HG03565 (cell line): ENCODE measurements at regions not wholly inside any gene's neighbourhood (a gene's known extent, or its start where the extent isn't known, plus 50 kb on each side); places are given as distances from the start of the nearest gene placed in this dataset.
"Not testable (repeated sequence)": the region's sequence is repeated elsewhere in the genome, so short reads cannot be mapped to it uniquely, and the experiment has no call there.

ENCODE experiments used
- ATAC-seq: cut with Tn5 transposase; IDR thresholded peaks from one replicate; pipeline ENCODE4 v1.9.1; 2021; ENCODE audit warnings: mild to moderate bottlenecking, moderate library complexity; ENCODE audit not compliant: unreplicated experiment

- ATAC-seq, result no peak
These were observed 93.0 kb upstream of the GLI2 start for GRCh38 chr2:120642646-120643045.

GRCh38 chr2:120646994-120647393 lies 88.7 kb upstream of the GLI2 start:
- ATAC-seq, result no peak

- ATAC-seq, result no peak
These were observed 88.2 kb upstream of the GLI2 start for GRCh38 chr2:120647487-120647886.

GRCh38 chr2:120649381-120649780 lies 86.3 kb upstream of the GLI2 start:
- not testable (repeated sequence) for ATAC-seq

- ATAC-seq, result no peak
These were observed 85.5 kb upstream of the GLI2 start for GRCh38 chr2:120650022-120650644.

GRCh38 chr2:120651818-120652217 lies 83.8 kb upstream of the GLI2 start:
- ATAC-seq, result no peak

- ATAC-seq, result no peak
These were observed 82.6 kb upstream of the GLI2 start for GRCh38 chr2:120653046-120653445.

- no peak for ATAC-seq
These were observed 81.8 kb upstream of the GLI2 start for GRCh38 chr2:120653871-120654270.

- no peak for ATAC-seq
These were observed 81.1 kb upstream of the GLI2 start for GRCh38 chr2:120654381-120655134.

- ATAC-seq, result no peak
These were observed 79.3 kb upstream of the GLI2 start for GRCh38 chr2:120656273-120656950.

- no peak for ATAC-seq
These were observed 77.5 kb upstream of the GLI2 start for GRCh38 chr2:120658042-120658769.

GRCh38 chr2:120658770-120659158 lies 76.9 kb upstream of the GLI2 start:
- ATAC-seq, result no peak

- ATAC-seq, result no peak
These were observed 76.2 kb upstream of the GLI2 start for GRCh38 chr2:120659275-120659977.

- no peak for ATAC-seq
These were observed 75.5 kb upstream of the GLI2 start for GRCh38 chr2:120660056-120660694.

GRCh38 chr2:120660771-120661459 lies 74.8 kb upstream of the GLI2 start:
- ATAC-seq, result no peak

GRCh38 chr2:120661551-120661950 lies 74.1 kb upstream of the GLI2 start:
- ATAC-seq, result no peak

GRCh38 chr2:120662046-120662445 lies 73.6 kb upstream of the GLI2 start:
- ATAC-seq, result no peak

- no peak for ATAC-seq
These were observed 72.9 kb upstream of the GLI2 start for GRCh38 chr2:120662746-120663145.

GRCh38 chr2:120666433-120666832 lies 69.2 kb upstream of the GLI2 start:
- ATAC-seq, result no peak

- no peak for ATAC-seq
These were observed 67.7 kb upstream of the GLI2 start for GRCh38 chr2:120667981-120668380.
